ELR (cell line): ENCODE measurements at regions not wholly inside any gene's neighbourhood (a gene's known extent, or its start where the extent isn't known, plus 50 kb on each side); places are given as distances from the start of the nearest gene placed in this dataset.

Experiments
- DNase-seq: peaks from one replicate; pipeline ENCODE4 v3.0.0-alpha.2; 2015; ENCODE audit warnings: low read depth

DNA sequence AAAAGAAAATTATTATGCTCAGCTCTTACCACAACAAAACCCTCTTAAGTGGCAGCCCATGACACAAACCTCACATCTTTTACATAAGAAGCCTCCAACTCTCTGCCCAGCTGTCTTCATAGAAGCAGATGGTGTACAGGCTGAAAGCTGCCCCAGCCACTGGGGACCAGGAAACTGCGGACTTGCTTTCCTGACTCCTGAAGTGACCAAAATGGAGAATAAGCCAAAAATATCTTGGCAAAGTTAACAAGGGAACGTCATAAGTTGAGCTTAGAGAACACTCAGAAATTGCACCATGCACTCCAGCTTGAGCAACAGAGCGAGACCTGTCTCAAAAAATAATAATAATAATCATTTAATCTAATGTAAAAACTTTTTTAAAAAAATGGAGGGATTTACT is 160.3 kb upstream of the CDYL start:
- no peak for DNase-seq

DNA sequence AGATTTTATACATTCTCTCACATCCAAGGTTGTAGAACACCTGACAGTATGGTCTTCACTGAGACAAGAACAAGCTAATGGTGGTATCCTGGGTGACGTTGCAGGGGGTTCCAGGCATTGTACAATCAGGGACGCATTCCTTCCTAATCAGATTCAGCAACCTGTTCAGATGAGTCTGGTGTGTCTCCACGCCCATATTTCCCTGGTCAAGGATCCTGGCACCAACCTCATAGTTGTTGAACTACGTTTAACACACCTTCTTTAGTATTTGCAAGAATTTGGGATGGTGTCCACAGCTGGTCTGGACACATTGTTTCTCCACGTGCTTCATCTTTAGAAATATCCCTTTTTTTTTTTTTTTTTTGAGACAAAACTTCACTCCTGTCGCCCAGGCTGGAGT is 161.0 kb upstream of the CDYL start:
- no peak for DNase-seq

DNA sequence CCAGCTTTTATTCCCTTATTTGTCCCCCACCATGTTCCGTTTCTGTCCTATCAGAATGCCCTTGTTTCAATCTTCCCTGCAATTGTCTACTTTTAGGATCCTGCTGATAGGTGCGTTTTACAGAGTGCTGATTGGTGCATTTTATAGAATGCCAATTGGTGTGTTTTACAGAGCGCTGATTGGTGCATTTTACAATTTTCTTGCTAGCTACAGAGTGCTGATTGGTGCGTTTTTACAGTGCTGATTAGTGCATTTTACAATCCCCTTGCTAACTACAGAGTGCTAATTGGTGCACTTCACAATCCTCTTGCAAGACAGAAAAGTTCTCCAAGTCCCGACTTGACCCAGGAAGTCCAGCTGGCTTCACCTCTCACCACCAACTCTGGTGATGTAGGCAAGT is 161.6 kb upstream of the CDYL start:
- DNase-seq: no peak

DNA sequence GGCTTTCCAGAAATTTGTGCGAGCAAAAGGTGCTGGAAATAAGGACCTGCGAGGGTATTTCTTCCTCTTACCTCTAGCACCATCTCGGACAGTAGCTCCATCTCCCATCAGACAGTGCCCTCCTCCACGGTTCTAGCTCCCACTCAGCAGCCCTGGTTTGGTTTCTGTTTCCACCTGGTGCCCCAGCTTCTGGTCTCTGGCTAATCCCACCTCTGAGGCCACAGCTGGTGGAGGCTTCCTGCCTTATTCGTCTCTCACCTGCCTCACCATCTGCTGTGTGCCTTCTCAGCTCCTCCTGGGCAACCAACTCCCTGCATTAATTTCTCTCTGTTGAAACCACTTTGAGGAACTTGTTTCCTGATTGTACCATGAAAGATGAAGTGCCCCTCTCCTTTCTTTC is 162.4 kb upstream of the CDYL start:
- DNase-seq: no peak

DNA sequence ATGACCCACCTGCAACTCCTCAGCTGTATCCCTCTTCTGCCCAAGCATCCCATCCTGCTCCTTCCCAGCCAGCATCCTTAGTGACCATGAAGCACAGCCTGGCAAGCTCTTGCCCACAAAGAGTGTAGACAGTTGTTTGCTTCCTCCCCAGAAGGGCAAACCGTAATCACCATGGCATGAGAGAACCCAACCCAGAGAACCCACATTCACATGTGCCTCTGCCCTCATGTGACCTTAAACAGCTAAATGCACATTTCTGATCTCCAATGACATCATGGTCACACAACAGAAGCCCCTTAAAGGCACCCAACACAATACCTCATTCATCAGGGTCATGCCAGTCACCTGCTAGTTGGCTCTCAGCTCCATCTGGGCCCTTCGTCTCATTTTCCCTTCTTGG is 162.8 kb upstream of the CDYL start:
- DNase-seq: no peak

DNA sequence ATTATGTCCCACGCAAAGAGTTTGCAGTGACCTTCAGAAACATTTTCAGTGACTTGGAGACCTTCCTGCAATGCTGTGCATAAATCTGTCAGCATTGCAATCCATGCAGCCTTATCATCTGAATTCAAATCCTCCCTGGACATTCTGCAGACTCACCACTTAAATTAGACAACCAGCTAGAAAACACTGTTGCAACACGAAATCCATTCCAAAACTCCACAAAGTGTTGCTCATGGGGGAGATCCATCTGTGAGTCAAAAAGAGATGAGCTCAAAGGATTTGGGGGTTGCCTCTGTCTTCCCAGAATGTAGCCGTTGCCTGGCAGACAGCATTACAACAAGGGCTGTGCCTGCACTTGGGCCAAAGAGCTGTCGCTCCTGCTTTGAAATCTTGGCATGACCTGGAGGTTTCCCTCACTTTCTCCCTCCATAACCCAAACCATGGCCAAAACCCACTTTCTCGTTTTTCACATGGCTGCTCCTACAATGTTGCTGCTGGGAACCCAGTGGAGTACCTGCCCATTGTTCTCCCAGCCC is 163.5 kb upstream of the CDYL start:
- no peak for DNase-seq

DNA sequence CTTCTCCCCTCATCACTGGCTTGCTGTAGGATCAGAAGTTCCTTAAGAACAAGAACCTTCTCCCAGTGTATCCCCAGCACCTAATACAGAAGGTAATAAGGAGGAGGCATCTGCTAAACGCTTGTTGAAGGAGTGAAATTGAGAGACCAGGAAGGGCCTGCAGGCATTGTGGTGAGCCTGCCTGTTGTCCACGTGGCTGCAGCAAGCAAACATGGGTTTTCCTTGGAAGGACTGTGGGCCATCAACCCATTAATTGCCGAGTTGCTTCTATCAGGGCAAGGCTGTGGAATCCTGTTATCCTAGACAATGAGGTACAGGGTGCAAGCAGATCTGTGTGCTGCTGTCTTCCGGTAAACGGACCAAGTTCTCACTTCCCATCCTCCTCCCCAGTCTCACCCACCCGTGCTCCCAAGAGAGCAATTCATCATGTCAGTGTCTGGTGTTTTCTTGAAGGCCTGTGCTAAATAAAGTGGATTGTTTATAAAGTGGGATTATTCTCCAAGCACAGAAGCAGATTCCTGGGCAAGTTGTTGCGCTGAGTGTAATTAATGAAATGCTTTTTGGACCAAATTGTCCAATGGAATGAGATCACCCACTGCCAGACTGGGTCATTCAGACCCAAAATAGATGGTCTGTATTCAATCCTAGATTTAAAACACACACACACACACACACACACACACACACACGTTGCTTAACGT is 164.6 kb upstream of the CDYL start:
- no peak for DNase-seq

DNA sequence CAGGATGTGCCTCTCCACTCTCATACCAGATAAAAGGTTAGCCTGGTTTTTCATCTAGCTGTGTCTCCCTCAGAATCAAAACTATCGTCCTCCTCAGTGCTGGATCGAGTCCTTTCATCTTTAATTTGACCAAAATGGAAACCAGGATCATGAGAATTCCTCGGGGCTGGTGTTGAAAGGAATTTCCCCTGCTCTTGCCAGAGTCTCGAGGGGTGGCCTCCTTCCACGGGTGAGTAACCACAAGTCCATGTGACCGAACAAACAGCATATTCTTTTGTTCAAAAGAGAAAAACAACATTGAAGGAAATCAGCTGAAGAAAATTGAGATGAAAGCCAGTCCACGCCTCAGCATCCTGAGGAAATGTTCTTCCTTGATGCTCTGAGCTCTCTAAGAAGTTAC is 165.9 kb upstream of the CDYL start:
- DNase-seq: peak; percentile 45

DNA sequence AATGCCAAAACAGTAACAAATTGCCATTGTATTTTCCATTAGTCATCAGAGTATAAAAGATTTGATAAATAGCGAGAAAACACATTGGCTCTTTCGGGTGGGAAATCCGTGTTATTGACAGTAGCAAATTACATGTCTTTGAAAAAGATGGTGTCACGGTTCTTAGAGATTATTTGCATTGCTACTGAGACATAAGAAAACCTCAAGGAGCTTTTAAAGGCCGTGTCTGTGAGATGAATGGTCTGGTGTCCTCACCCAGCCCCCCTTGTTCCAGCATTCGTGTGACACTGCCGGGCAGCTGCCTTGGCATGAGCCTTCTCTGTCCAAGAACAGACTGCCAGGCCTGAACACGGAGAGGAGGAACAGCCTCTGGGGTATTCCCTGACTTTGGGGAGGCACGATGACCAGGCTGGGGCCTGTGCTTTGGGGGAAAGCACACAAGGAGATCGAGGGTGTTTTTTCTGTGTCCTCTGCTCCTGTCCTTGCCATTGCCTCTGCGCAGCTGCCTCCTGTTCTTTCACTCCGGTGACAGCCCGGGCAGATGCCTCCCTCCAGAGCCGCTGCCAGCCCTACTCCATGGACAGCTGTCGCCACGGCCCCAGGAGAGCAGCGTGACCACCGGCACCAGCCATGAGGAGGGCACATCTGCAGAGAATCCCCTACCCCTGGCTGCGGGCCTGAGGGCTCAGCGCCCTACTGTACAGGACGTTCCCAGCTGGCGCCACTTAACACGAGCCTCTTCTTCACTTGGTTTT is 167.7 kb upstream of the CDYL start:
- no peak for DNase-seq

DNA sequence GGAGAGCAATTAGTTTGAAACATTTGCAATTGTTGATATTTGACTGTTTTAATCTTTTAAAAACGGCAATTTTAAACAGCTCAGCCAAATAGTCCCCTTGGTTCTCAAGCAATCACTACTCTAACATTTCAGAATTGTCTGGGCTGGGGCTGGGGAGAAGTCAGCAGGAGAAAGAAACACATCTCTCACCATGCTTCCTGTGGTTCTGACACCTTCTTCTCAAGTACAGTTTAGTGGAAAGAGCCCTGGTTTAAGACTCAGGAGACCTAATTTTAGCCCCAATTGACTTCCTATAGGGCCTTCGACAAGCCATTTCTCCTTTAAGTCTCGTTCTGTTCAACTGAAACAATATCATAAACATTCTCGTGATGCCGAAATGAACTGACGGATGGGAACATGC is 168.4 kb upstream of the CDYL start:
- no peak for DNase-seq

DNA sequence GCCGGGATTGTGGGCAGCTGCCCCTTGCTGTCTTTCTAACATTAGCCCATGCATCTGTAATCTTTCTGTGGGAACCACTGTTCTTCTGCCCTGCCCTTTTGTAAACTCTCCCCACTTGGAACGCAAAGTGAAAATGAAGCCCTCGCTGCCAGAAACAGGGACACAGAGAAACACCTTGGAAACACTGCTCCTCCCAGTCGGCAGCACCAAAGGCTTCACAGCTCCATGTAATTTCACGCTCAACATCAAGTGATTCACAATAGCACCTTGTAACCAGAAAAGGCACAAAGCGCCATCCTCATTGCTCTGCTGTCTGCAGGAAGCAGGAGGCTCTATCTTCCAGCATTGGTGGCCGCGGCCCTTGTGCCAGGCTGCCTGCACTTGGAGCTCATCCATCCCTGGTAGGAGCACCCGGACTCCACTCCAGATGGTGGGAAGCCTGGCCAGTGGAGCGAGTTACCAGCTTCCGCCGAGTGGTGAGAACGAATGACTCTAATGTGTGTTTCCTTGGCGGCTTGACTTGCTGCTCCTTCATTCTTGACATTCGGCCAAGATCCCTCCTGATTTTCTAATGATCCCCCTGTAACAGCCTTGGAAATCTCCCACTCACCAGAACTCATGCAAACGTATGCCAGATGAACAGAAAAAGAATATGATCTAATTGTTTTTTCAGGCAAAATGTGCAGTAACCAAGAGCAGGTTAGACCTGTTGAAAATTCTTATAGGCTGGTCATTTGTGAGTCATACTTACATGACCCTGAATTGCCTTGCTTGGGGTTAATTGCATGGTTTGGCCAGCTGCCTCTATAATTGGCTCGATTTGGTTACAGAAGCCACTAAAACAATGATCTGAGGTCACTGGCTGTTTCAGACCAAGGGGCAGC is 169.1 kb upstream of the CDYL start:
- peak; percentile 84 for DNase-seq

DNA sequence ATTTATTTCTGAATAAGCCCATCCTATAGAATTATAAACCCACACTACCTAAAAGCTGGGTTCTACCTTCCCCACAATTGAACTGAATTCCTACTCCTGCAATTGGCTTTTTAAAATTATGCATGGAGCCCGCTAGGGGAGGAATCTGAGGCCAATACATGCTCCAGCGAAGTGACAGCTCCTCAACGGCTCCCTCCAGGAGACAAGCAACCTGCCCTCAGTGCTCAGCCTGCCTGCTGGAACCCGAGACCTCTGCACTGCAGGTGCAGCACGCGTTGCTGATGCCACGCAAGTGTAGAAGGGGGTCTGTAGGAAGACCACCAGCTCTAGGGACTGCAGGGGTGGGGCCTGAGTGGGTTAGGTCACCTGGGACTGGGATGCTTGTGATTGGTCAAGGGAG is 170.2 kb upstream of the CDYL start:
- no peak for DNase-seq

DNA sequence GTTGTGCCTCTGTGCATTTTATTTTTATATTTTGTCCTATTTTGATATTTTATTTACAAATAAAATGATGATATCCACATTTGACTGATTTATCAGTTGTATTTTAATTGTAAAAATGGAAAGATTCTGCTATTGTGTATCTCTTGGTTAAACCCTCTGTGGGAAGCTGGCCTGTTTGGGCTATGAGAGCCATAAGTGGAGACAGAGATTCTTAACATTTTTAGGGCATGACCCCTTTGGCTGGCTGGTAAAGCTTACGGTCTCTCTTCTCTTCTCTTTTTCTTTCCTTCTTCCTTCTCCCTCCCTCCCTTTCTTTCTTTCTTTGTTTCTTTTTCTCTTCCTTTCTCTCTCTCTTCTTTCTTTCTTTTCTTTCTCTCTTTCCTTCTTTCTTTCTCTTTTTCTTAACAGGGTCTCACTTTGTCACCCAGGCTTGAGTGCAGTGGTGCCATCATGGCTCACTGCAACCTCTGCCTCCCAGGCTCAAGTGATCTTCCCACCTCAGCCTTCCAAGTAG is 172.3 kb upstream of the CDYL start:
- DNase-seq: peak; percentile 42

DNA sequence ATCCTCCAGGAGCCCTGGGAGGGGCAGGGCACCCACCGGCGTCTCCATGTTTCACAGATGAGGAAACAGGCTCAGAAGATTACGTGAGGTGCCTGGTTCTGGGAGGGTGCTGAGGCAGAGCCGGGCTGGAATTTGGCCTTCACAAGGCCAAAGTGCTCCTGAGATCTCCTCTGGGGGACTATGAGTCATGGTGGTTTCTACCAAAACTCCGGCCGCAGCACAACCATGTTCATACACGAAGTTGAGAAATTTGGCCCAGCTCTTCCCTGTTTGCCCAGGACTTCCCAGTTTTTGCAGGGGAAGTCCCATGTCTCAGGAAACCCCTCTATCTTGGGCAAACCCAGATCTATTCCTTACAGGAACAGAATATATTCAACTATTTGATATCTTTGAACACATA is 172.9 kb upstream of the CDYL start:
- peak; percentile 87 for DNase-seq

DNA sequence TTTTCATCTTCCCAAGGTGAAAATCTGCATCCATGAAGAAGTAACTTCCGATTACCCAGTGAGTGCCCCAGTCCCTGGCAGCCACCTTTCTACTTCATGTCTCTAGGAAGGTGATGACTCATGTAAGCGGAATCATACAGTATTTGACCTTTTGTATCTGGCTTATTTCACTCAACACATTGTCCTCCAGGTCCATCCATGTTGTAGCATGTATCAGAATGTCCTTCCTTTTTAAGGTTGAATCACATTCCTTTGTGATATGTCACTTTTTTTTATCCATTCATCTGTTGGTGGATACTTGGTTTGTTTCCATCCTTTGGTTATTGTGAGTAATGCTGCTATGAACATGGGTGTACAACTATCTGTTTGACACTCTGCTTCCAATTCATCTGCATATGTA is 176.3 kb upstream of the CDYL start:
- peak; percentile 97 for DNase-seq

DNA sequence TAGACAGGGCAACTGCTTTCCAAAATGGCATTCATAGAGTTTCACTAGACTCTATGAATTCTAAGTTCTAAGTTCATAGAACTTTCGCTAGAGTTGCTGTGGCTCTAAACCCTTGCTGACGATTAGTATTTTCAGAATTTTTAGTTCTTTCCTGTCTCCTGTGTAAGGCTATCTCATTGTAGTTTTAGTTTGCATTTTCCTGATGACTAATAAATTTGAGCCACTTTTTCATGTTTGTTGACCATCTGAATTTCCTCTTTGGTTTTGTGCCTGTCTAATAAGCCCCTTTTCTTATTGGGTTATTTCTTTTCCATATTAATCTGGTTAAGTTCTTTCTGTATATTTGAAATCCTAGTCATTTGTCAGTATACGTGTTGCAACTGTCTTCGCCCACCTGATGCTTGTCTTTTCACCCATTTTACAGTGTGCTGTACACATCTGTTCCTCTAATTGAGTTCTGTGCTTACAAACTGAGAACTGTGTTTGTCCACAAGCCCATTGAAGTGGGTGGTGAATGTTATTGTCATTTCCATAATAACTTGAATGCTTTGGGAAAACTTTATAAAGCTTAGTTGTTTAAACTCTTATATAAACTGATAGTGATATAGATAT is 177.7 kb upstream of the CDYL start:
- DNase-seq: peak; percentile 29

DNA sequence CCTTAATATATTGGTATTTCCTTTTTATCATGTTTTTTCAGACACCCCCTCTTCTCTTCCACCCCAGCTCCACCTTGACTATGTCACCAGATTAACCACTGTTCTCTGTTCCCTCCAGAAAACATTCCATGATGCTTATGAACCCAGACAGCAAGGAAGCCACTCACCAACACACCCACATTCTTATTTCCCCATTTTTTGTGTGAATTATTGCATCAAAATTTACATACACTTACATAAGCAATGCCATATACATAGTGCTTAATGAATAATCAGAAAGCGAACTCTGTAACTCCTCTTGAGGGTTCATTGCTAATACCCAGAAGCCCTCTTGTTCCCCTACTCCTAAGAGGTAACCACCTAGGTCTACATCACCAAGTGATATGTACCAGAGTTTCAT is 182.3 kb upstream of the CDYL start:
- no peak for DNase-seq

DNA sequence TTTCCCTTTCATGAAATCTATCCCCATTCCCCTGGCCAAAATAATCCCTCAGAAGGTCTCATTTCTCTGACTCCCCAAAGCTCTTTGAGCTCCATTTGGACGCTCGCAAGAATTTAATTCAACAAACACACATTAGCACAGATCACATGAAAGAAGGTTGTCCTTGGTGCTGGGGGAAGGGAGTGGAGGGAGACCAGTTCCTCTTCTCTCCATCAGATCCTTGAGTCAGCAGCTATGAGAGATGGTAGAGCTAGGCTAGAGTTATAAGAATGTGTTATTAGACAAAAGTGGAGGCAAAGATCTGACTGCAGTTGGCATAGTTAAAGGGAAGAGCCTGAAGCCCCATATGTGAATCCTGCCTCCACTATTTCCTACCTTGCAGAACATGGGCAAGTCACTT is 184.2 kb upstream of the CDYL start:
- no peak for DNase-seq

DNA sequence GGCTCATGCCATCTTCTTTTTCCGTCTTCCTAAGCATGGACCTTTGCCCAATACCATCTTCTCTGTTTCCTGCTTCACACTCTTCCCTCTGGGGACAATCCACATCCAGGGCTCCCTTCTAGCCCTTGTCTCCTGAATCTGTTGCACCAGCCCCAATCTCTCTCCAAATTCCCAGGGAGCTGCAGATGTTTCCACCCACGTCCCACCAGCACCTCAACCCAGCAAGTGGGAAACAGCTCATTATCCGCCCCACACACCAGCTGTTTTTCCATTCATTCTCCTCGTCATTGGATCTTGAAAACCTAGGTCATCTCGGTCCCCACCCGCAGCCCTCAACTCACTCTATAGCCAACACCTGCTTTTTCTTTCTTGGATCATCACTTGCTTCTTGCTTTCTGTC is 185.0 kb upstream of the CDYL start:
- no peak for DNase-seq

DNA sequence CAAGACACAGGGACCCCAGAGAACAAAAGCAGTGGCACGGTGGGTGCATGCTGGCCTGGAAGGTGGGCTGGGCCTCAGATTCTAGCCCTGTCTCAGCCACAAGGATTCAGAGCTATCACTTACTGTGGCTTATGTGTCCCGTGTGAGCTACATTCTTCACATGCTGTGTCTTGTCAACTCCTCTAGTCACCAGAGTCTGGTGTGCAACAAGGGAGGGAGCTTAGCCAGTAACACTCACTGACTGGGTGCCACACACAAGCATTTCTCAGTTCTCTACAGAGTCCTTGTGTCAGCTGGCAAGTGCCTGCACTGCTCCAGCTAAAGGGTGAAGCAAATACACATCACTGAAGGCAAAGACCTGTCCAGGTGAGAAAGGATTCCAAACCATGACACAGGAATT is 186.9 kb upstream of the CDYL start:
- DNase-seq: no peak

DNA sequence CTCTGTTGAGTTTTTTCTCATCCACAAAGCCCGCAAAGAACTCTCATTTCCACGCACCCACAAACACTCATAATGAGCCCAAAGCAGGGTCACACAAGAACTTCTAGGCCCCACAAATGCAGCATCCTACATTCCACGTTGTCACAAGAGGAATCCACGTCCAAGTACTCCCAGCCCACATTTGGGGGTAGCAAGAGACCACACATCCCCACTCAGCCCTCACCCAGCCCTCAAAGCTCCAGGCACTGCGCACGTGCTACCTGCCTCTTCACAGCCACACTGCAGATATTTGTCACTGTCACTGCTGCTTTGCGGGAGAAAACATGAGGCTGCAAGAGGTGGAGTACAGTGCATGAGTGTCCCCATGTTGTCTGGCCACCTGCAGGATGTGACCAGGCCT is 187.6 kb upstream of the CDYL start:
- no peak for DNase-seq

DNA sequence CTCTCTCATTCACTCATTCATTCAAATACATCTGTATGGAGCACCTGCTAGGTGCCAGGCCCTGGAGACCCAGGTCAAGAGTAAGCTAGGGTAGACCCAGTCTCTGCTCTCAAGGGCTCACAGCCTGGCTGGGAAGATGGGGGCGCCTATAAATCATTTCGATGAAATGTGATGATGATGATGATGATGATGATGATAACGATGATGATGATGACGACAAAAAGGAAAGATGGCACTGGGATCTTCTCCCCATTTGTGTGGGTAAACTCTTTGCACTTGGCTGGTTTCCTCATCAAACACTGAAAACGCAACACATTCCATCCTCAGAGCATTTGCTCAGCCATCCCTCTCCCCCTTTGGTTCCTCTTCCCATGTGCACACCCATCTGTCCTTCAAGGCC is 188.0 kb upstream of the CDYL start:
- no peak for DNase-seq
